Brain microvascular endothelial cell (primary cell): ENCODE measurements at regions not wholly inside any gene's neighbourhood (a gene's known extent, or its start where the extent isn't known, plus 50 kb on each side); places are given as distances from the start of the nearest gene placed in this dataset.
A peak's percentile ranks its signal among the peaks of the same experiment; 100 is the strongest.

Experiments used
- DNase-seq: peaks from one replicate; pipeline ENCODE4 v3.0.0-alpha.2; 2020
- H3K27ac ChIP-seq: fragments of 250-450 bp; sonication (Bioruptor Pico); 2 replicates; pipeline ENCODE4 v1.5.1; 2020; ENCODE audit warnings: mild to moderate bottlenecking, moderate library complexity
- H3K27me3 ChIP-seq: fragments of 250-450 bp; sonication (Bioruptor Pico); replicated peaks from 2 replicates; pipeline ENCODE4 v1.5.1; 2020; ENCODE audit warnings: mild to moderate bottlenecking
- H3K36me3 ChIP-seq: fragments of 250-450 bp; sonication (Bioruptor Pico); replicated peaks from 2 replicates; pipeline ENCODE4 v1.5.1; 2020; ENCODE audit warnings: mild to moderate bottlenecking
- H3K4me3 ChIP-seq: 2 replicates; pipeline ENCODE4 v1.5.1; 2011; ENCODE audit warnings: low read depth, mild to moderate bottlenecking, control low read depth, low read length, moderate library complexity
- in situ Hi-C: cut with HindIII; loops from 2 replicates; pipeline ENCODE4 v1.10.0; 2017; ENCODE audit warnings: low sequenced_read_pairs, low pct_ligation_motif_present
- TF ChIP-seq, protein P1 (sequence below): IDR thresholded peaks from 2 replicates; pipeline ENCODE4 v1.5.1; 2011; ENCODE audit warnings: low read depth, mild to moderate bottlenecking, moderate library complexity, low read length, control low read depth, inconsistent platforms; ENCODE audit errors: missing control alignments

DNA sequence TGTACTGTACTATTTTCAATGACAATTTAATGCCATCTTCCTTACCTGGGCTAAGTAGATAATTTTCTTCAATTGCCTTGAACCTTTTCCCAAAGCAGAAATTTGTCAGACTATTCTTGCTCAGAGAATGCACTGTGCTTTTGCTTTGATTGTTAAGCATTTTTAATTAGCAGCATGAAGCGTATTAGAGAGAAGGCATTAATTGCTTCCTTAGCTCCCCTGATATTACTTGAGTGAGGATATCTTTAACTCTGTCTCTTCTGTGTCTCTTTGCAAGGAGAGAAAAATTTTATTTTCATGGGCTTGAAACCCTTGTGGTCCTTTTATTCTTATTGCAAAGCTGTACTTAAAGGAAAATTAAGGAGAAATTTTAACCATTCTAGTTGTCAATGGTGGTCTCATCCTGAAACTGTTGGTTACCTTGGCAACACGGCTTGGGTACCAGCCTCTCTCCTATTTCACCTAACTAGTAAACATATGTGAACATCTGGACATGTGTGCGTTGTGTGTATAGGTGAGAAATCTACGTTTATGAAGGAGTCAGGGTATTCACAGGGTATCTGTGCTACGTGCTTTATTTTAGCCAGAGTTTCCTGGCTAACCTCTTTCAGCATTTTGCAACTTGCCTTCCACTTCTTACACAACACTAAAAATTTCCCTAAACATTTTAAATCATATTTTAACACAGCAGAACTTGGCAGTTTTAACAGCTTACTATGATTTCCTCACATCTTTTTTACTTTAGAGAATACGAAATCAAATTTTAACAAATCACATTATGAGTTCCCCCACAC, 225.5 kb downstream of the KLF5 start:
- TF ChIP-seq, protein P1, sequence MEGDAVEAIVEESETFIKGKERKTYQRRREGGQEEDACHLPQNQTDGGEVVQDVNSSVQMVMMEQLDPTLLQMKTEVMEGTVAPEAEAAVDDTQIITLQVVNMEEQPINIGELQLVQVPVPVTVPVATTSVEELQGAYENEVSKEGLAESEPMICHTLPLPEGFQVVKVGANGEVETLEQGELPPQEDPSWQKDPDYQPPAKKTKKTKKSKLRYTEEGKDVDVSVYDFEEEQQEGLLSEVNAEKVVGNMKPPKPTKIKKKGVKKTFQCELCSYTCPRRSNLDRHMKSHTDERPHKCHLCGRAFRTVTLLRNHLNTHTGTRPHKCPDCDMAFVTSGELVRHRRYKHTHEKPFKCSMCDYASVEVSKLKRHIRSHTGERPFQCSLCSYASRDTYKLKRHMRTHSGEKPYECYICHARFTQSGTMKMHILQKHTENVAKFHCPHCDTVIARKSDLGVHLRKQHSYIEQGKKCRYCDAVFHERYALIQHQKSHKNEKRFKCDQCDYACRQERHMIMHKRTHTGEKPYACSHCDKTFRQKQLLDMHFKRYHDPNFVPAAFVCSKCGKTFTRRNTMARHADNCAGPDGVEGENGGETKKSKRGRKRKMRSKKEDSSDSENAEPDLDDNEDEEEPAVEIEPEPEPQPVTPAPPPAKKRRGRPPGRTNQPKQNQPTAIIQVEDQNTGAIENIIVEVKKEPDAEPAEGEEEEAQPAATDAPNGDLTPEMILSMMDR, result no peak
- H3K27ac ChIP-seq, result no peak overlapping the region
- H3K4me3 ChIP-seq, result no peak overlapping the region
- H3K27me3 ChIP-seq, result no peaks in the 10 kb centered on the region
- in situ Hi-C loops, result no loop called here
- no peak for DNase-seq
- no peaks in the 10 kb centered on the region for H3K36me3 ChIP-seq

DNA sequence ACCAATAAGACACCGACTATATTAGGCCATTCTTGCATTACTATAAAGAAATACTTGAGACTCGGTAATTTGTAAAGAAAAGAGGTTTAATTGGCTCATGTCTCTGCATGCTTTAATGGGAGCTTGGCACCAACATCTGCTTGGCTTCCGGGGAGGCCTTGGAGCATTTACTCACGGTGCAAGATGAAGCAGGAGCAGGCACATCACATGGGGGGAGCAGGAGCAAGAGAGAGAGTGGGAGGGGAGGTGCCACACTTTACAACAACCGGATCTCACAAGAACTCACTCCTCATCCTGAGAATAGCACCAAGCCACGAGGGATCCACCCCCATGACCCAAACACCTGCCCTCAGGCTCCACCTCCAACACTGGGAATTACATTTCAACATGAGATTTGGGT, 224.8 kb downstream of the KLF5 start:
- H3K4me3 ChIP-seq, result no peak overlapping the region
- H3K27me3 ChIP-seq, result no peaks in the 10 kb centered on the region
- no peak overlapping the region for H3K27ac ChIP-seq
- in situ Hi-C loops, result no loop called here
- TF ChIP-seq, protein P1, result no peak
- H3K36me3 ChIP-seq, result no peaks in the 10 kb centered on the region
- DNase-seq, result no peak

DNA sequence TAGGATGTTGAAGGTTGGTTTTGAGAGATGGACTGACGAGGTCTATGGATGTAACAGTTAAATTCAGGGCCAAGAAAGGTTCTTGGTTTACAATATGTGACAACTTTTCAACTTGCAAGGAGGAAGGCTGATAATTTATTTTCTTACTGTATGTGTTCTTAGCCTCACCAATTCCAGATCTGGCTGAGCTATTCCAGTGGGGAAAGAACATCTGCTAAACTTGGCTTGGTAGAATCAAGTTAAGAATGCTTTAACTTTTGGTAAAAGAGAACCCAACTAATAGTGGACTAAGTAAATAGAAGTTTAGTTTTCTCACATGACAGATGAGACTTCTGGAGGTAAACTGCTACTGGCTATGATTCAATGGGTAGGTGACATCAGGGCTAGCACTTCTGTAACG, 222.9 kb downstream of the KLF5 start:
- DNase-seq, result no peak
- in situ Hi-C loops, result no loop called here
- no peak overlapping the region for H3K4me3 ChIP-seq
- TF ChIP-seq, protein P1, result no peak
- no peaks in the 10 kb centered on the region for H3K27me3 ChIP-seq
- H3K36me3 ChIP-seq, result no peaks in the 10 kb centered on the region
- H3K27ac ChIP-seq, result no peak overlapping the region

DNA sequence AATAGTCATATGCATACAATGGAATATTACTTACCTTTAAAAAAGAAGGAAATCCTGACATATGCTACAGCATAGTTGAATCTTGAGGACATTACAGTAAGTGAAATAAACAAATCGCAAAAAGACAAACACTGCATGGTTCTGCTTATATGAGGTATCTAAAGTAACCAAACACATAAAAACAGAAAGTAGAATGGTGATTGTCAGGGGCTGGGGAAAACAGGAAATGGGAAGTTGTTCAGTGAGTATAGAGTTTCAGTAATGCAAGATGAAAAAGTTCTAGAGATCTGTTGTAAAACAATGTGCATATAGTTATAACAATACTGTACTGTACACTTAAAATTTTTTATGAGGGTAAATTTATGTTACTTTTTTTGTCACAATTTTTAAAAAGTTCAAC, 219.4 kb downstream of the KLF5 start:
- no peak overlapping the region for H3K27ac ChIP-seq
- H3K4me3 ChIP-seq, result no peak overlapping the region
- TF ChIP-seq, protein P1, result no peak
- DNase-seq, result no peak
- H3K36me3 ChIP-seq, result no peaks in the 10 kb centered on the region
- in situ Hi-C loops, result no loop called here
- no peaks in the 10 kb centered on the region for H3K27me3 ChIP-seq

DNA sequence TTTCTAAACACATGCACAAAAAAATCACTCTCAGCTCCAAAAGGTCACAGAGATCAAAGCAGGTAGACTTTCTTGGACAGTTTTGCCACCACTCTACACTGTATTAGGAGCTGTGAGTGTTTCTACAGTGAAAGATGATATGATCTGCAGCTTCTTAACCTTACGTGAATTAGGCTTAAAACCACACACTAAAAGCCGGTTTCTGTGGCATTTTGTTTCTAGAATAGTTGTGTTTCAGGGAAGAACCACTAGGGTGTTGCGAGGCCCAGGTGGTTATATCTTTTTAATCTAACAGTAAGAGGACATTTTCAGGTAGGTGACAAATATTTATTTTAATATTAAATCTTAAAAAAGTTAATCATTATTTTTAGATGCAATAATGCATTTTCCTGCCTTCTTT, 216.4 kb downstream of the KLF5 start:
- Histone ChIP-seq H3K27me3 (no peaks in the 10 kb centered on the region), H3K4me3 (no peak overlapping the region), H3K36me3 (no peaks in the 10 kb centered on the region), H3K27ac (no peak overlapping the region)
- no peak for DNase-seq
- in situ Hi-C loops, result no loop called here
- TF ChIP-seq, protein P1, result no peak

DNA sequence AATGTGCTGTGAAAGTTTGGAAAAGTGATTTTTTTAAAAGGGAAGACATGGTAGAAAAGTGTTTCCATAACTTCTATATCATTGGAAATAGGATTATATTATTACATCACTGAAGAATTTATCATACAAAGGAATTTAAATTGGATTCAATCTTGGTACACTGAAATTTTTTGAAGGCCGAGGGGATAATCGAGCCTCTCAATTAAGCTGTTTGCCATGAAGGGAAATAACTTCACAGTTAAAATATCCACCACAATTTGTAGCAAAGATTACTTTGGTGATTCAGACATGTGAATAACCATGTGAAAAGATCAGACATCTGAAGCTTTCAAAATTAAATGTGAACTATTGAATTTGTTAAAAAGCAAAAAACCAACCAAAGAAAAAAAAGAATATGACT, 215.3 kb downstream of the KLF5 start:
- Histone ChIP-seq H3K27me3 (no peaks in the 10 kb centered on the region), H3K4me3 (no peak overlapping the region), H3K27ac (peak overlapping the region; percentile 1), H3K36me3 (no peaks in the 10 kb centered on the region)
- TF ChIP-seq, protein P1, result no peak
- no peak for DNase-seq
- in situ Hi-C loops, result no loop called here
